ENCODE measurements at regions not wholly inside any gene's neighbourhood (a gene's known extent, or its start where the extent isn't known, plus 50 kb on each side); places are given as distances from the start of the nearest gene placed in this dataset.

DNA sequence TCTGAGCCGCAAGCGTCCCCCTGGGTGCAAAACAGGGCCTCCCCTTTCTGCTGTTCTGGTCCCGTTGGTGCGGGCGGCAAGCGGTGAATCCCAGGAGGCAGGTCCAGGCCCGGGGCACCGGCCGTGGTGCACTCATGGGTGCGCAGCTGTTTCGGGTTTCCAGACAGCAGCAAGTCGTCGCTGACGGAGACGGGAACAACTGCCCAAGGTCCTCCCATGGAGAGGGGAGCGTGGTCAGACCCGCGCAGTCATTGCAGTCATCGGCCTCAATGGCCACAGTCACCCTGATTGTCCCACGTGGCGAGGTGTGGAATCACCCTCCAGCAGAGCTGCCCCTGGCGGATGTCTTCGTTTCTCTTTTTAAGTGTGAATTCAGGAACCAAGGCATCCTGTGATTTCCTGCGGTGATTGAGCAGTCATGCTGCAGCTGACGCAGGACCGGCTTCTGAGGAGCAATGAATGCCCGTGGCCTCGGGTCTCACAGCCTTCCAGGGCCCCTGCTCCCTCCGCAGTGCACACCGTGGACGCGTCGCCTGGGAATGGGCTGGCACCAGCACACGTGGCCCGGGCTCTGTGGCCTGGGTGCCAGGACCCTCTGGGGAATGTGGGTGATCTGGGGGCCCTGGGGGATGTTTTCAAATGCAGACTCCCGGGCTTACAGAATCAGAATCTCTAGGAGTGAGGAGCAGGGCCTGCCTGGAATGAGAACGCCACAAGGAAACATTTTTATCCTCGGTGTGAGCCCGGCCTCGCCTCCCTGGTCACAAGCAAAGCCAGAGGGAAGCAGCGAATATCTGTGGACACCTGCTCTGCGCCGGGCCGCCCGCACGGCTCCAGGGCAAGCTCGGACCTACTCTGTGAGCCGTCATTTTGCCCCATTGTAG is 244.2 kb upstream of the SALL3 start:
- Histone ChIP-seq H3K4me3 (ENCODE audit: low read depth in 1 of 2, low read length in 2 of 2) (no peak overlapping the region), H3K27ac (ENCODE audit: low read length) (no peak overlapping the region), H3K9ac (ENCODE audit: low read depth, low read length) (no peak overlapping the region), H3K79me2 (ENCODE audit: insufficient read depth, low read length) (no peaks in the 10 kb centered on the region), H3K36me3 (ENCODE audit: insufficient read depth, low read length) (no peaks in the 10 kb centered on the region), H3K4me1 (ENCODE audit: insufficient read depth, low read length) (no peaks in the 10 kb centered on the region), H4K20me1 (ENCODE audit: insufficient read depth, low read length) (peaks cover 3% of the 10 kb centered on the region; the same call in 1 of the 2 replicates), H3K27me3 (ENCODE audit: insufficient read depth, low read length, poor library complexity) (peaks cover 3% of the 10 kb centered on the region), H2AFZ (ENCODE audit: low read depth, low read length) (no peak overlapping the region), H3K9me3 (ENCODE audit: insufficient read depth, low read length, severe bottlenecking) (no peaks in the 10 kb centered on the region), H3K4me2 (ENCODE audit: insufficient read depth, low read length) (no peak overlapping the region)
- TF ChIP-seq CTCF (IDR thresholded peaks at IDR 0.05; ENCODE audit: borderline replicate concordance, extremely low read depth, low read length, poor library complexity, severe bottlenecking) (no peak), EZH2 (IDR thresholded peaks at IDR 0.05; ENCODE audit: borderline replicate concordance, low read depth, low read length, severe bottlenecking) (no peak)
- ATAC-seq (ENCODE audit: insufficient read depth, low read depth), result no peak
- DNase-seq, result no peak

GRCh38 chr18:78736015-78736690 is 243.5 kb upstream of the SALL3 start:
- H3K4me3 ChIP-seq (ENCODE audit: low read depth in 1 of 2, low read length in 2 of 2), result no peak overlapping the region
- DNase-seq (no peak), ATAC-seq (ENCODE audit: insufficient read depth, low read depth) (no peak)
- H3K4me2 ChIP-seq (ENCODE audit: insufficient read depth, low read length), result no peak overlapping the region
- H2AFZ ChIP-seq (ENCODE audit: low read depth, low read length), result no peak overlapping the region
- H3K27ac ChIP-seq (ENCODE audit: low read length), result no peak overlapping the region
- no peaks in the 10 kb centered on the region for H3K4me1 ChIP-seq (ENCODE audit: insufficient read depth, low read length)
- no peaks in the 10 kb centered on the region for H3K27me3 ChIP-seq (ENCODE audit: insufficient read depth, low read length, poor library complexity)
- no peaks in the 10 kb centered on the region for H3K9me3 ChIP-seq (ENCODE audit: insufficient read depth, low read length, severe bottlenecking)
- H3K36me3 ChIP-seq (ENCODE audit: insufficient read depth, low read length), result no peaks in the 10 kb centered on the region
- H3K9ac ChIP-seq (ENCODE audit: low read depth, low read length), result no peak overlapping the region
- H4K20me1 ChIP-seq (ENCODE audit: insufficient read depth, low read length), result peaks cover 3% of the 10 kb centered on the region; the same call in 1 of the 2 replicates
- no peaks in the 10 kb centered on the region for H3K79me2 ChIP-seq (ENCODE audit: insufficient read depth, low read length)
- TF ChIP-seq EZH2 (IDR thresholded peaks at IDR 0.05; ENCODE audit: borderline replicate concordance, low read depth, low read length, severe bottlenecking) (no peak), CTCF (IDR thresholded peaks at IDR 0.05; ENCODE audit: borderline replicate concordance, extremely low read depth, low read length, poor library complexity, severe bottlenecking) (no peak)

GRCh38 chr18:78737006-78737915 is 242.4 kb upstream of the SALL3 start:
- no peak for ATAC-seq (ENCODE audit: insufficient read depth, low read depth)
- Histone ChIP-seq H4K20me1 (ENCODE audit: insufficient read depth, low read length) (peaks cover 3% of the 10 kb centered on the region; the same call in 1 of the 2 replicates), H3K9ac (ENCODE audit: low read depth, low read length) (no peak overlapping the region), H3K9me3 (ENCODE audit: insufficient read depth, low read length, severe bottlenecking) (no peaks in the 10 kb centered on the region), H3K79me2 (ENCODE audit: insufficient read depth, low read length) (no peaks in the 10 kb centered on the region), H3K4me2 (ENCODE audit: insufficient read depth, low read length) (no peak overlapping the region), H3K36me3 (ENCODE audit: insufficient read depth, low read length) (no peaks in the 10 kb centered on the region), H3K27me3 (ENCODE audit: insufficient read depth, low read length, poor library complexity) (no peaks in the 10 kb centered on the region), H2AFZ (ENCODE audit: low read depth, low read length) (no peak overlapping the region), H3K4me3 (ENCODE audit: low read depth in 1 of 2, low read length in 2 of 2) (no peak overlapping the region), H3K4me1 (ENCODE audit: insufficient read depth, low read length) (no peaks in the 10 kb centered on the region), H3K27ac (ENCODE audit: low read length) (no peak overlapping the region)
- DNase-seq, result no peak
- TF ChIP-seq EZH2 (IDR thresholded peaks at IDR 0.05; ENCODE audit: borderline replicate concordance, low read depth, low read length, severe bottlenecking) (no peak), CTCF (IDR thresholded peaks at IDR 0.05; ENCODE audit: borderline replicate concordance, extremely low read depth, low read length, poor library complexity, severe bottlenecking) (no peak)

Data from DND-41 (cell line).